Thymus (tissue), 11 donors: ENCODE measurements at regions not wholly inside any gene's neighbourhood (a gene's known extent, or its start where the extent isn't known, plus 50 kb on each side); places are given as distances from the start of the nearest gene placed in this dataset.

ENCODE experiments used
- DNase-seq, 9 donors: peaks; one replicate each; pipeline ENCODE4 v3.0.0-alpha.2; 2013; ENCODE audit warnings: low spot score in 9 of 9, low read depth in 6 of 9, missing footprints in 1 of 9
- H3K27ac ChIP-seq, 2 donors: one replicate each; pipeline ENCODE4 v1.5.1; 2013; ENCODE audit warnings: control low read depth in 1 of 2, low read depth in 1 of 2, low read length in 1 of 2, mild to moderate bottlenecking in 1 of 2, moderate library complexity in 1 of 2
- H3K27me3 ChIP-seq, 2 donors: one replicate each; pipeline ENCODE4 v1.5.1; 2013; ENCODE audit warnings: low read length in 1 of 2; ENCODE audit not compliant: control insufficient read depth in 2 of 2, insufficient read depth in 1 of 2
- H3K36me3 ChIP-seq, 2 donors: one replicate each; pipeline ENCODE4 v1.5.1; 2013; ENCODE audit warnings: low read length in 1 of 2, mild to moderate bottlenecking in 1 of 2, moderate library complexity in 1 of 2; ENCODE audit not compliant: control insufficient read depth in 2 of 2, insufficient read depth in 2 of 2
- H3K4me1 ChIP-seq, 2 donors: one replicate each; pipeline ENCODE4 v1.5.1; 2013; ENCODE audit warnings: low read length in 2 of 2; ENCODE audit not compliant: control insufficient read depth in 2 of 2, insufficient read depth in 2 of 2
- H3K4me3 ChIP-seq, 2 donors: one replicate each; pipeline ENCODE4 v1.5.1; 2013; ENCODE audit warnings: low read length in 2 of 2, control low read depth in 1 of 2, mild to moderate bottlenecking in 1 of 2
- H3K9me3 ChIP-seq, 2 donors: one replicate each; pipeline ENCODE4 v1.5.1; 2013; ENCODE audit warnings: low read length in 1 of 2, mild to moderate bottlenecking in 1 of 2; ENCODE audit not compliant: control insufficient read depth in 2 of 2, insufficient read depth in 1 of 2
- WGBS: extraction: QIAGEN DNeasy Blood & Tissue Kit; methylation state at CpG from one replicate; pipeline ENCODE4 v1.1.7; 2013; 5-methylcytosine and 5-hydroxymethylcytosine counted together
- donor health status: healthy.

DNA sequence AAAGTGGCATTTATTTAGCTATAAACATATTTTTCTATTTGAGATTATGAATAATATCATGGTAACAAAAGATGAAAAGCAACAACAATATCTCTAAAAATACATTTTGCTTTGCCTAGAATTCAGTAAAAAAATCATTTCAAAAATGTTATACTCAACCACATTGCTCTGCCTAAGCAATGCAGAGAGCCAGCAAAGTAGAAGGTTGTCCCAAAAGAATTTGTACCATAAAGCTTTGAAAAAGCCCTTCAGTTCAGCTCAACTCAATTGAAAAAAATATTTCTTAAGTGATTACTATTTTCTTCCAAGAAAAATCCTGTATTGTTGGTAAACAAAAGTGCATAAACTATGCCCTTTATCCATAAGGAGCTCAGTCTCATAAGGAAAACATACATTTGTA is 301.2 kb upstream of the ARSJ start:
- Histone ChIP-seq H3K4me1 (no peaks in the 10 kb centered on the region), H3K36me3 (no peaks in the 10 kb centered on the region), H3K27me3 (no peaks in the 10 kb centered on the region), H3K4me3 (no peak overlapping the region), H3K9me3 (no peaks in the 10 kb centered on the region), H3K27ac (no peak overlapping the region)
- DNase-seq = no peak

DNA sequence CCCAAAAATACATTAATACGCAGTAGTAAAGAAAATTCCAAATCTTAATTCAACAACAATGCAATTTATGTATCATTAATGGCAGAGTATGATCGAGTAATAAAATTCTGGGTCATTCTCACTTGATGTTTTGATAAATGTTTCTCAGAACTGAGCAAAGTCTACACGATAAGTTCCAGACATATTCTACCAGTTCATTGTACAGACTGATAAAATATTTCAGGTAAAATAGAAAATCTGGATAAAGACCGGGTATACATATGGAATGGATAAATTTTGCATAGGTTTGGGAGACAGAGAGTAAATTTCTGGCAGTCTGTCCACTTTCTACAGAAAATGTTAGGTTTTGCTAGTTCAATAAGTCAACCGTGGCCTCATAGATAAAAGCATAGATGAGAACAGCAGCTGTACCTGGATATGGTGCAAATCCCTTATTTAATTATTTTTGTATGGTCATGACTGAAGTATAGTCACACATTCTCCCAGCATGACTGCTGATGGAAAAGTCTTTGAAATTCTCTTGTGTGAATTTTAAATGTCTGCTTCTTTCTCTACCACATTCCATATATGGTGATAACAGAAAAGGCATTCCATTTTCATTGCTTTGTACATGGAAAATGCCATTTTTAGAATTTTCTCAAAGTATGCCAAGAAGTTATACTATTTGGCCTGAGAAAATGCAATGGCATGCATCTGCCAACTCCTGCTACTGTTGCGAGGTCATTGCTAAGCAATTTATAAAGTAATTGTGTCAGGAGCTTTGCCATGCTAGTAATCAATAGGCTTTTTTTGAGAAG is 301.9 kb upstream of the ARSJ start:
- no peaks in the 10 kb centered on the region for H3K4me1 ChIP-seq
- DNase-seq = no peak
- no peak overlapping the region for H3K27ac ChIP-seq
- no peaks in the 10 kb centered on the region for H3K27me3 ChIP-seq
- H3K9me3 ChIP-seq = no peaks in the 10 kb centered on the region
- 97% methylated on average over 6 of the region's 6 CpGs for WGBS
- no peak overlapping the region for H3K4me3 ChIP-seq
- no peaks in the 10 kb centered on the region for H3K36me3 ChIP-seq

DNA sequence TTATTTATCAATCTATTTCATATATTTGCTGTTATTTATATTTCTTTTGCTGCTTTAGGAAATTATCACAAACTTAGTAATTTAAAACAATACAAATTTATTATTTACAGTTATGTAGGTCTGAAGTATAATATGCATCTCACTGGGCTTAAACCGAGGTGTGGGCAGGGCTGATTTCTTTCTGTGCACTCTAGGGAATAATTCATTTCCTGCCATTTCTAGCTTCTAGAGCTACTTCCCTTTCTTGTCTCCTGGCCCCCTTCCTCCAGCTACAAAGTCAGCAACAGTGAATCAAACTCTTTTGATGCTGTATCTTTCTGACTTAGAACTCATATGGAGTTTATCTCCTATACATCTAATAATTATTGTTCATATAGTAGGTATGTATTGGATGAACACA is 303.5 kb upstream of the ARSJ start:
- H3K27ac ChIP-seq = no peak overlapping the region
- H3K36me3 ChIP-seq = no peaks in the 10 kb centered on the region
- 2% methylated on average over 1 of the region's 1 CpG for WGBS
- no peaks in the 10 kb centered on the region for H3K27me3 ChIP-seq
- no peak for DNase-seq
- peaks cover 0 to 4% of the 10 kb centered on the region in 2 donors for H3K9me3 ChIP-seq
- H3K4me1 ChIP-seq = no peaks in the 10 kb centered on the region
- no peak overlapping the region for H3K4me3 ChIP-seq

DNA sequence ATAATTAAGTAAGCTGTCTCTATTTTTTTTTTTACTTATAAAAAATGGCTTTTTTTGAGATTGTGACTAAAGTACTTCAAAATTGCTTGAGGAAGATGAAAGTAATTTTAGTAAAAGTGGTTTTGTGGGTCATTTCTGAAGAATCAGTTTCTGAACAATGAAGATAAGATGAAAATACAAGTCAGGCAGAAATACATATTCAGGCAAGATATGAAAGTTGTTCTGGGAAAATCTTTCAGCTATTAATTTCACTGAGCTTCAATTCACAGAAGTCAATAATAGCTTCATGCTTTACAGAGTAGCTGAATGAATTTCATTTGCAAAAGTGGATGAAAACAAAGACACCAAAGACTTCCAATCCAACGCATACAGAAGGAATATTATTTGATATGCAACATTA is 305.2 kb upstream of the ARSJ start:
- H3K4me1 ChIP-seq = no peaks in the 10 kb centered on the region
- peaks cover 0 to 4% of the 10 kb centered on the region in 2 donors for H3K9me3 ChIP-seq
- no peaks in the 10 kb centered on the region for H3K27me3 ChIP-seq
- no peak overlapping the region for H3K4me3 ChIP-seq
- 99% methylated on average over 1 of the region's 1 CpG for WGBS
- H3K27ac ChIP-seq = no peak overlapping the region
- no peaks in the 10 kb centered on the region for H3K36me3 ChIP-seq
- no peak for DNase-seq

DNA sequence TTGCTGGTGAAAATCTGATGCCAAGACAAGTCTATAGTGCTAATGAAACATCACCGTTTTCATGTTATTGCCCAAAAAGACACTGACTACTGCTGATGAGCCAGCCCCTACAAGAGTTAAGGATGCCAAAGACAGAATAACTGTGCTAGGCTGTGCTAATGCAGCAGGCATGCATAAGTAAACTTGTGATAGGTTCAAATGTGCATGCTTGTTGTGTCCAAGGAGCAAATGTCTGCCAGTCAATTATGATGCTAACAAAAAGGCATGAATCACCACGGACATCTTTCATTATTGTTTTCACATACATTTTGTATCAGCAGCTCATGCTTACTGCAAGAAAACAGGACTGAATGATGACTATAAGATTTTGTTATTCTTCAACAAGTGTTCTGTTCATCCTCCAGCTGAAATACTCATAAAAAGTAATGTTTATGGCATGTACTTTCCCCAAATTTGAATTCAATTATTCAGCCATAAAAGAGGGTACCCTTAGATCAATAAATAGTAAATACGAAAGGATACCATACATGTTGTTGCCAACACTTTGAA is 306.9 kb upstream of the ARSJ start:
- DNase-seq = no peak

DNA sequence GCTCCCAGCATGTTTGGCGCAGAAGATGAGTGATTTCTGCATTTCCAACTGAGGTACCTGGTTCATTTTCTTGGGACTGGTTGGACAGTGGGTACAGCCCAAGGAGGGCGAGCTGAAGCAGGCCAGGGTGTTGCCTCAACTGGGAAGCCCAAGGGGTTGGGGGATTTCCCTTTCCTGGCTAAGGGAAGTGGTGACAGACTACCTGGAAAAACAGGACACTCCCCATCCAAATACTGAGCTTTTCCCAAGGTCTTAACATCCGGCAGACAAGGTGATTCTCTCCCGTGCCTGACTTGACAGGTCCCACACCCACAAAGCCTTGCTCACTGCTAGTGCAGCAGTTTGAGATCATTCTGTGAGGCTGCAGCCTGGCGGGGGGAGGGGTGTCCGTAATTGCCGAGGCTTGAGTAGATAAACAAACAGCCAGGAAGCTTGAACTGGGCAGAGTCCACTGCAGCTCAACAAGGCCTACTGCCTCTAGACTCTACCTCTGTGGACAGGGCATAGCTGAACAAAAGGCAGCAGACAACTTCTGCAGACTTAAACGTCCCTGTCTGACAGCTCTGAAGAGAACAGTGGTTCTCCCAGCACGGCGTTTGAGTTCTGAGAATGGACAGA is 307.7 kb upstream of the ARSJ start:
- Histone ChIP-seq H3K36me3 (no peaks in the 10 kb centered on the region), H3K27ac (no peak overlapping the region), H3K4me3 (no peak overlapping the region), H3K4me1 (no peaks in the 10 kb centered on the region), H3K9me3 (peaks cover 0 to 4% of the 10 kb centered on the region in 2 donors), H3K27me3 (no peaks in the 10 kb centered on the region)
- WGBS = 94% methylated on average over 10 of the region's 10 CpGs
- no peak for DNase-seq

More for the DNA sequence above, 306.9 kb upstream of the ARSJ start:
- Histone ChIP-seq H3K9me3 (peaks cover 0 to 4% of the 10 kb centered on the region in 2 donors), H3K36me3 (no peaks in the 10 kb centered on the region), H3K27me3 (no peaks in the 10 kb centered on the region), H3K27ac (no peak overlapping the region), H3K4me1 (no peaks in the 10 kb centered on the region), H3K4me3 (no peak overlapping the region)
- WGBS = 97% methylated on average over 3 of the region's 3 CpGs

DNA sequence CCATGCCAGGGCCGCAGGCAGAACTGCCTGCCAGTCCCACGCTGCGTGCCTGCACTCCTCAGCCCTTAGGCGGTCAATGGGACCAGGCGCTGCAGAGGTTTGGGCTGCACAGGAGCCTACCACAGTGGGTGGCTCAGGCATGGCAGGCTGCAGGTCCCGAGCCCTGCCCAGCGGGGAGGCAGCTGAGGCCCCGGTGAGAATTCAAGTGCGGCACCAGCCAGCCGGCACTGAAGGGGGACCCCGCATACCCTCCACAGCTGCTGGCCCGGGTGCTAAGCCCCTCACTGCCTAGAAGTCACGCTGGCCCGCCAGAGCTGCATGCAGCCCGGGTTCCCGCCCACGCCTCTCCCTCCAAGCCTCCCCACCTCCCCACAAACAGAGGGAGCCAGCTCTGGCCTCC is 302.5 kb upstream of the UGT8 start:
- WGBS = 97% methylated on average over 17 of the region's 17 CpGs
- DNase-seq = no peak
- H3K4me1 ChIP-seq = no peaks in the 10 kb centered on the region
- no peak overlapping the region for H3K27ac ChIP-seq
- peaks cover 0 to 6% of the 10 kb centered on the region in 2 donors for H3K9me3 ChIP-seq
- H3K36me3 ChIP-seq = no peaks in the 10 kb centered on the region
- H3K4me3 ChIP-seq = no peak overlapping the region
- H3K27me3 ChIP-seq = no peaks in the 10 kb centered on the region

DNA sequence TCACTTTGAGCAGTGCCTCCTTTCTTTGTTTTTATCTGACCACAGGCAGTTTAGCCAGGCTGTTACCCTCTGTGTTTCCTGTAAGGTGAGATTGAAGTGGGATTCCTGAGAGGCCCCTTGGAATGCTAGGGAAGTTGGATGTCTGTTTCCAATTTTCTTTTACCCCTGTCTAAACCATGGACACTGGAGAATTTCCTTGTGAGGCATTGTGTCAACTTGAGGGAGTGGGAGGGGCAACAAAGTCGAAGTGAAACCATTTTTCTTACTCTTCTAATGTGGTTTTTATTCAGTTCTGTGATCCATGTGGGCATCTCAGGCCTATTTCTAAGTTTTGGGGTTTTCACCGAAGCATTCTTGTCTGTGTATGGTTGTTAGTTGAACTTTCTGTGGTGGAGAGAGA is 296.1 kb upstream of the UGT8 start:
- DNase-seq = no peak
- 50% methylated on average over 2 of the region's 2 CpGs for WGBS
- Histone ChIP-seq H3K9me3 (no peaks in the 10 kb centered on the region), H3K4me1 (no peaks in the 10 kb centered on the region), H3K36me3 (no peaks in the 10 kb centered on the region), H3K27me3 (no peaks in the 10 kb centered on the region), H3K4me3 (no peak overlapping the region), H3K27ac (no peak overlapping the region)

DNA sequence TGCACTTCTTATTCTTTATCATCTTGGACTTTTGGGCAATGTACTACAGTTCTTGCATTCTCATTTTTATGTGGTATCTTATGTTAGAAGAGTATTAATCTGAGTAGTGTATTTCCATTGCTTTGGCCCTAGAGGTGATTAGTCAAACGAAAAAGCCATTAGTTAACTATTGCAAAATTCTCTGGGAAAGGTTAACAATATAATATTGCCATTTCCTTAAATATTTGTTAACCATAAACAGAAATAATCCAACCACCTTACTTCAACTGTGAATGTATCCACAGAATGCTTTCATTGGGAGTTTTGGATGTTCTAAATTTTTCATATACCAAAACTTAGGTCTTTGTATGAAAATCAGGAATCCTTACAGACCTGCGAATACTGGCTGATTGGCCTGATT is 294.6 kb upstream of the UGT8 start:
- no peak for DNase-seq
- Histone ChIP-seq H3K9me3 (no peaks in the 10 kb centered on the region), H3K27ac (no peak overlapping the region), H3K27me3 (no peaks in the 10 kb centered on the region), H3K4me3 (no peak overlapping the region), H3K36me3 (no peaks in the 10 kb centered on the region), H3K4me1 (no peaks in the 10 kb centered on the region)
- 97% methylated on average over 2 of the region's 2 CpGs for WGBS
